ENCODE measurements at regions not wholly inside any gene's neighbourhood (a gene's known extent, or its start where the extent isn't known, plus 50 kb on each side); places are given as distances from the start of the nearest gene placed in this dataset.

DNA sequence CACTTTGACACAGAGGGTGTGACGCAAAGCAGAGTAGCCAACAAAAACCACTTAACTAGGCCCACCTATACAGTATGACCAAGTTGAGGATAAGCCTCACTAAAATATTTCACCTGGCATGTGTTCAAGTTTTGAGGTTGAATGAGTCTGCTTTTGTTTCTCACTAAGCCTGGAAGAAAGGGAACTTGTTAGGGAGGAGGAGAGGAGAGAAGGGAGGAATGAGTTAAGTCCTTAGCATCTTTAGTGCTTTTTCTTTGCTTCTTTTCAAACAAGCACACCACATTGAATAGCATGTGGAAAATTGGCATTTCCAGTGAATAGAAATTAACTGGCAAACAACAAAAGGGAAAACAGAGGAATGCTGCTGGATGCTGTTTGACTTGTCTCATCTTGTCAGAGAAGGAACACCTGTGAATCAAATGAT lies 461.9 kb downstream of the GJA1 start:
- H3K4me1 ChIP-seq (ENCODE audit: control insufficient read depth in 3 of 3, insufficient read depth in 2 of 3, low read depth in 1 of 3, low read length in 2 of 3): no peaks in the 10 kb centered on the region
- H3K4me3 ChIP-seq (ENCODE audit: low read depth in 1 of 3, low read length in 3 of 3): no peak overlapping the region
- no peaks in the 10 kb centered on the region for H3K9me3 ChIP-seq (ENCODE audit: control insufficient read depth in 2 of 2, insufficient read depth in 1 of 2, low read depth in 1 of 2, low read length in 1 of 2)
- H3K27ac ChIP-seq (ENCODE audit: low read depth in 1 of 3, low read length in 2 of 3): no peak overlapping the region
- no peaks in the 10 kb centered on the region for H3K27me3 ChIP-seq (ENCODE audit: control insufficient read depth in 3 of 3, insufficient read depth in 3 of 3, low read length in 3 of 3)
- no peak for DNase-seq
- no peaks in the 10 kb centered on the region for H3K36me3 ChIP-seq (ENCODE audit: control insufficient read depth in 3 of 3, insufficient read depth in 2 of 3, low read depth in 1 of 3, low read length in 3 of 3)
- 91 to 100% (median 95%) methylated on average over 1 of the region's 1 CpG for WGBS, 3 donors
- no peak for FAIRE-seq

DNA sequence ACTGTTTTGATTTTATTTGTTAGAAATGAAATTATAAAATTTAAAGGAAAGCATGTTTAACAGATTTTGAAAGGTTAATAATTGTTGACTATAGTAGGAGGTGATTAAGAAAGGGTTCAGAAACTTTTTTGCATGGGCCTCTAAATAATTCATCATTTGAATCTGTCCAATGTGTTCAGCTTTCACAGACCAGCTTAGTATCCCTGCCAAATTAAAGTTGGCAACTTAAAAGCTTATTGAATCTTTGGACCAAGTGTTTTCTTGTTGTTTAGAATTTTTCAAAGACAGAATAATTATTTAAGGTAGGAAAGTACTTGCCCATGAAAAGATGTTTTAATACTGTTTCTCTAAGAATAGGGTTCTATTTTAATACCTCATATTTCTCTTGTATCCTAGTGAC lies 466.0 kb downstream of the GJA1 start:
- no peaks in the 10 kb centered on the region for H3K36me3 ChIP-seq (ENCODE audit: control insufficient read depth in 3 of 3, insufficient read depth in 2 of 3, low read depth in 1 of 3, low read length in 3 of 3)
- H3K27ac ChIP-seq (ENCODE audit: low read depth in 1 of 3, low read length in 2 of 3): no peak overlapping the region
- H3K9me3 ChIP-seq (ENCODE audit: control insufficient read depth in 2 of 2, insufficient read depth in 1 of 2, low read depth in 1 of 2, low read length in 1 of 2): no peaks in the 10 kb centered on the region
- H3K4me1 ChIP-seq (ENCODE audit: control insufficient read depth in 3 of 3, insufficient read depth in 2 of 3, low read depth in 1 of 3, low read length in 2 of 3): no peaks in the 10 kb centered on the region
- DNase-seq (no peak), FAIRE-seq (no peak)
- H3K4me3 ChIP-seq (ENCODE audit: low read depth in 1 of 3, low read length in 3 of 3): no peak overlapping the region
- H3K27me3 ChIP-seq (ENCODE audit: control insufficient read depth in 3 of 3, insufficient read depth in 3 of 3, low read length in 3 of 3): no peaks in the 10 kb centered on the region

DNA sequence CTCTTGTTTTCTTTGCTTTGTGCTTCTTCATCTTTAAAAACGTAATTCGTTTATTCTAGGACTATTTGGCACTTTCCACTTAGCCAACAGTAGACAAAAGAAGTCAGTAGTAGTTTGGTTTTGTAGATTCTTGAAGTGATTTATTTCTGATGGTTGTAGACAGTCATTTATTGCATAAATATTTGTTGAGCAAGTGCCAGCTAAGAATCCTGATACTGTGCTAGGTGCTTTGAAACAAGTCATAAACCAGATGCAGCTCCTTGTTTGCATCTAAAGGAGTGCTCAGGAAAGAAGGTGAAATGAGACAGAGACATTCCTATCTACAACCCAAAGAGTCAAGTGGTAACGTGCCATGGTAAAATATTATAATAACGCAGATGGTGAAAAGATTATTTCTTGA lies 469.1 kb downstream of the GJA1 start:
- FAIRE-seq (no peak), DNase-seq (no peak)
- H3K27me3 ChIP-seq (ENCODE audit: control insufficient read depth in 3 of 3, insufficient read depth in 3 of 3, low read length in 3 of 3): no peaks in the 10 kb centered on the region
- no peak overlapping the region for H3K4me3 ChIP-seq (ENCODE audit: low read depth in 1 of 3, low read length in 3 of 3)
- H3K36me3 ChIP-seq (ENCODE audit: control insufficient read depth in 3 of 3, insufficient read depth in 2 of 3, low read depth in 1 of 3, low read length in 3 of 3): no peaks in the 10 kb centered on the region
- 62 to 70% (median 68%) methylated on average over 4 of the region's 4 CpGs for WGBS, 3 donors
- no peaks in the 10 kb centered on the region for H3K9me3 ChIP-seq (ENCODE audit: control insufficient read depth in 2 of 2, insufficient read depth in 1 of 2, low read depth in 1 of 2, low read length in 1 of 2)
- H3K27ac ChIP-seq (ENCODE audit: low read depth in 1 of 3, low read length in 2 of 3): no peak overlapping the region
- H3K4me1 ChIP-seq (ENCODE audit: control insufficient read depth in 3 of 3, insufficient read depth in 2 of 3, low read depth in 1 of 3, low read length in 2 of 3): no peaks in the 10 kb centered on the region

DNA sequence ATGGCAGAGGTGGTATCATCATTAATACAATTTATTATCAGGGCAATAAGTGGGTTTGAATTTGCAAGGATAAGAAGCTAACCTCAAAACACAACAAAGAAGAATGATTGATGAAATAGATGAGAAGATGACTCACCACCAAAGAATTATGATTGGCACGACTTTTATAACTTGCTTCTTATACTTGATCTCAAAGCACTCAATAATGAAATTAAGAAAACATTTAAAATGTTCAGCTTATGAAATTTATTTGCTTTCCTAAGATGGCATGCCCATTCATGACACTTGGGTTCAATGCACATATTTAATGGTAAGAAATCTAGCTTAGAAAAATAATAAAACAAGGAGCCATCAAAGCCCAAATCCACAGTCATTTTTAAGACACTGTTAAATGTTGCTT lies 477.5 kb downstream of the GJA1 start:
- Histone ChIP-seq H3K27ac (ENCODE audit: low read depth in 1 of 3, low read length in 2 of 3) (no peak overlapping the region), H3K27me3 (ENCODE audit: control insufficient read depth in 3 of 3, insufficient read depth in 3 of 3, low read length in 3 of 3) (no peaks in the 10 kb centered on the region), H3K4me3 (ENCODE audit: low read depth in 1 of 3, low read length in 3 of 3) (no peak overlapping the region), H3K9me3 (ENCODE audit: control insufficient read depth in 2 of 2, insufficient read depth in 1 of 2, low read depth in 1 of 2, low read length in 1 of 2) (peaks cover 0 to 12% of the 10 kb centered on the region in 2 donors), H3K4me1 (ENCODE audit: control insufficient read depth in 3 of 3, insufficient read depth in 2 of 3, low read depth in 1 of 3, low read length in 2 of 3) (no peaks in the 10 kb centered on the region), H3K36me3 (ENCODE audit: control insufficient read depth in 3 of 3, insufficient read depth in 2 of 3, low read depth in 1 of 3, low read length in 3 of 3) (no peaks in the 10 kb centered on the region)
- FAIRE-seq (no peak), DNase-seq (no peak)
- 53 to 75% (median 61%) methylated on average over 1 of the region's 1 CpG for WGBS, 3 donors

DNA sequence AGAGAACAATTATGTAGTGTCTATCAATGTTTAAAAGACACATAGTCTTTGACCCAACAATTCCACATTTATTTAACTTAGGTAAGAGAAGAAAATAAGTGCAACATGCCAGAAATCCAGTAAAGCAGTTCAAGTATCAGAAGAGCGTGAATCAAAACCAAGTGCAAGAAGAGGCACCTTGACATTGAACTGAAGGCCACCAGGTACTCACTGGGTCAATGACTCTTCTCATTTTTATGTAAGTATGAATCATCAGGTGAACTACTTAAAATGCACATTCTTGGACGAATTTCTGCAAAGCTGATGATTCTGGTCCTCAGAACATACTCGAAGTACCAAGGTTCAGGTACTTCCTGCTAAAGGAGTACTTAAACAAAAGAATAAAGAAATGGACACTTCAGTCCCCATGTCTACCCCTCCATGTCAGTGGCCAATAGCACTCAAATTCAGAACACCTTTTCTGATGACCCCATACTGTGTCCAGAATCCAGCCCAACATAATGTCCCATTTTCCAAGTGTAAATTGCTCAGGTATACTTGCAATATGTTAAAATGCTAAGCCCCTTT lies 481.9 kb downstream of the GJA1 start:
- WGBS, 3 donors: 71 to 85% (median 74%) methylated on average over 3 of the region's 3 CpGs
- peaks cover 0 to under 1% of the 10 kb centered on the region in 2 donors for H3K9me3 ChIP-seq (ENCODE audit: control insufficient read depth in 2 of 2, insufficient read depth in 1 of 2, low read depth in 1 of 2, low read length in 1 of 2)
- FAIRE-seq (no peak), DNase-seq (no peak)
- no peaks in the 10 kb centered on the region for H3K4me1 ChIP-seq (ENCODE audit: control insufficient read depth in 3 of 3, insufficient read depth in 2 of 3, low read depth in 1 of 3, low read length in 2 of 3)
- H3K4me3 ChIP-seq (ENCODE audit: low read depth in 1 of 3, low read length in 3 of 3): no peak overlapping the region
- no peaks in the 10 kb centered on the region for H3K36me3 ChIP-seq (ENCODE audit: control insufficient read depth in 3 of 3, insufficient read depth in 2 of 3, low read depth in 1 of 3, low read length in 3 of 3)
- H3K27ac ChIP-seq (ENCODE audit: low read depth in 1 of 3, low read length in 2 of 3): no peak overlapping the region
- no peaks in the 10 kb centered on the region for H3K27me3 ChIP-seq (ENCODE audit: control insufficient read depth in 3 of 3, insufficient read depth in 3 of 3, low read length in 3 of 3)

DNA sequence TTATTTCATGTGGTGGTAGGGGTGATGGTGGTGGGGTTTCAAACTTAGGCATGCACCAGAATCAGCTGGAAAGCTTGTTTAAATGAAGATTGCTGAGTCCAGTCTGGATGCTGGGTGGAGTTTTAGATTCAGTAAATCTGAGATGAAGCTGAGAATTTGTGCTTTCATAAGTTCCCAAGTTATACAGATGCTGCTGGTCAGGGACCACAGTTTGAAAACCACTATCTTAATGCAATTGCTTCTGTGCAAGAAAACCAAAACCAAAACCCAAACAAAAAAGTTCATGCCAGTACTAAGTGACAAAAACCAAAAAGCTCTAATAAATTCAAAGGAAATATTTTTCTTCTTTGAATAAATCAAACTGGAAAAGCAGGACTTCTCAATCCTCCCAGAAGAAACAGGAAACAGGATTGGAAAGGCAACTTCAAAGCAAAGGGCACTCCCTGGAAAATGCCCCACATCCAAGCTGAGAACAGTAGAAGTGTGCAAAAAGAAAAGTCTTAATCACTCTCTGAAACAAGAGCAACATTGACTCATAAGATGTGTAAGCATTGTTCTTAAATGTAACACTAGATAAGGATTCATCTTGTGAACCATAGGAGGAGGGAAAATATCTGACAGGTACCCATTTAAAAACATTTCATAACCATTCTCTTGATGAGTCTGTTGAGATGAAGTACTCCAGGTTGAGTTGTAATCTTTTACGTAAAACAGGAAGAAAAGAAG lies 481.5 kb upstream of the HSF2 start:
- DNase-seq: no peak
- Histone ChIP-seq H3K4me1 (ENCODE audit: control insufficient read depth in 3 of 3, insufficient read depth in 2 of 3, low read depth in 1 of 3, low read length in 2 of 3) (no peaks in the 10 kb centered on the region), H3K27me3 (ENCODE audit: control insufficient read depth in 3 of 3, insufficient read depth in 3 of 3, low read length in 3 of 3) (no peaks in the 10 kb centered on the region), H3K27ac (ENCODE audit: low read depth in 1 of 3, low read length in 2 of 3) (no peak overlapping the region), H3K9me3 (ENCODE audit: control insufficient read depth in 2 of 2, insufficient read depth in 1 of 2, low read depth in 1 of 2, low read length in 1 of 2) (no peaks in the 10 kb centered on the region), H3K4me3 (ENCODE audit: low read depth in 1 of 3, low read length in 3 of 3) (no peak overlapping the region), H3K36me3 (ENCODE audit: control insufficient read depth in 3 of 3, insufficient read depth in 2 of 3, low read depth in 1 of 3, low read length in 3 of 3) (no peaks in the 10 kb centered on the region)
- 81 to 93% (median 88%) methylated on average over 1 of the region's 1 CpG for WGBS, 3 donors
- FAIRE-seq: no peak

DNA sequence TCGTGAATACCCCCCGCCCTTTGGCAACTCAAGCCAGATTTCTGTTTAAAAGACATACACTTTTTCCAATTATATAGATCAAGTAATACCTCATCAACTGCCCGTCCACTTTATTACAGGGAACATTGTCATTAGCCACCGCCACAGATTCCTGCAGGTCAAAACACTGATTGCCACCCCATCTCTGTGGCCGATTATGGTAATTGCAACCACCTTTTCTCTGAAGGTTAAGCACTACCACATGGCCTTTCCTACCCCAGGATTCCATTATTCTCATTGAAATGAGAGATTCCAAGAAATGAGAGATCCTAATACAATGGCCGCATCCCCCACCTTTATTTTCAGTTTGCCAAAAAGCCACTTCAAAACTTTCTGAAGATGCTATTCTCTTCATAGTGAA lies 478.8 kb upstream of the HSF2 start:
- Histone ChIP-seq H3K4me3 (ENCODE audit: low read depth in 1 of 3, low read length in 3 of 3) (no peak overlapping the region), H3K4me1 (ENCODE audit: control insufficient read depth in 3 of 3, insufficient read depth in 2 of 3, low read depth in 1 of 3, low read length in 2 of 3) (no peaks in the 10 kb centered on the region), H3K9me3 (ENCODE audit: control insufficient read depth in 2 of 2, insufficient read depth in 1 of 2, low read depth in 1 of 2, low read length in 1 of 2) (no peaks in the 10 kb centered on the region), H3K27me3 (ENCODE audit: control insufficient read depth in 3 of 3, insufficient read depth in 3 of 3, low read length in 3 of 3) (no peaks in the 10 kb centered on the region), H3K36me3 (ENCODE audit: control insufficient read depth in 3 of 3, insufficient read depth in 2 of 3, low read depth in 1 of 3, low read length in 3 of 3) (no peaks in the 10 kb centered on the region), H3K27ac (ENCODE audit: low read depth in 1 of 3, low read length in 2 of 3) (no peak overlapping the region)
- 85 to 92% (median 91%) methylated on average over 6 of the region's 6 CpGs for WGBS, 3 donors
- FAIRE-seq (no peak), DNase-seq (no peak)

DNA sequence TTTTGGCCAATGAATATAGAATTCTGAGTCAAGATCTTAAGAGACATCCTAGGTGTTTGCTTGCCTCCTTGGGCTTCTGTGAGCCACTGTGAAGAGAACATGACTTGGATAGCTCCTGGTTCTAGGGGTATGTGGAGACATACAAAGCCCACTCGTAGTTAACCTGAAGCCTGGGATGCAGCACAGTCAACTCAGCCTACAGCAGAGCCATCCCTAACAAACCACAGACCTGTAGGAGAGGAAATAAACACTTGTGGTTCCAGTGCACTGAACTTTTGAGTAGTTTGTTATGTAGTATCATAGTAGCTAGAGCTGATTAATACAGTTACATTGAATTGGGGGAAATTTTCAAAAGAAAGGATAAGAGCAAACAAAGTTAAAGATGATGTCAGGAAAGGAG lies 474.4 kb upstream of the HSF2 start:
- WGBS, 3 donors: 53 to 81% (median 63%) methylated on average over 1 of the region's 1 CpG
- Histone ChIP-seq H3K4me1 (ENCODE audit: control insufficient read depth in 3 of 3, insufficient read depth in 2 of 3, low read depth in 1 of 3, low read length in 2 of 3) (no peaks in the 10 kb centered on the region), H3K36me3 (ENCODE audit: control insufficient read depth in 3 of 3, insufficient read depth in 2 of 3, low read depth in 1 of 3, low read length in 3 of 3) (no peaks in the 10 kb centered on the region), H3K4me3 (ENCODE audit: low read depth in 1 of 3, low read length in 3 of 3) (no peak overlapping the region), H3K27ac (ENCODE audit: low read depth in 1 of 3, low read length in 2 of 3) (no peak overlapping the region), H3K27me3 (ENCODE audit: control insufficient read depth in 3 of 3, insufficient read depth in 3 of 3, low read length in 3 of 3) (no peaks in the 10 kb centered on the region), H3K9me3 (ENCODE audit: control insufficient read depth in 2 of 2, insufficient read depth in 1 of 2, low read depth in 1 of 2, low read length in 1 of 2) (no peaks in the 10 kb centered on the region)
- no peak for FAIRE-seq
- no peak for DNase-seq

All from small intestine (tissue), 7 donors.